ENCODE measurements at regions not wholly inside any gene's neighbourhood (a gene's known extent, or its start where the extent isn't known, plus 50 kb on each side); places are given as distances from the start of the nearest gene placed in this dataset.

GRCh38 chr1:229882621-229883020 is 184.4 kb upstream of the GALNT2 start:
- no peak for DNase-seq
- Histone ChIP-seq H3K9me3 (no peaks in the 10 kb centered on the region), H3K27ac (ENCODE audit: low read depth in 2 of 2, low read length in 1 of 2) (no peak overlapping the region; a peak in 1 of 4 replicates), H2AFZ (ENCODE audit: low read depth) (no peak overlapping the region), H3K27me3 (ENCODE audit: insufficient read depth) (no peaks in the 10 kb centered on the region), H3K9ac (no peak overlapping the region), H3K79me2 (ENCODE audit: insufficient read depth) (no peaks in the 10 kb centered on the region), H3K9me2 (no peaks in the 10 kb centered on the region), H3K4me2 (no peak overlapping the region), H3K4me3 (ENCODE audit: low read depth in 2 of 2, low read length in 1 of 2) (no peak overlapping the region), H3F3A (replicated peaks; ENCODE audit: insufficient read depth) (no peaks in the 10 kb centered on the region), H3K4me1 (ENCODE audit: control insufficient read depth in 1 of 2, insufficient read depth in 2 of 2, low read depth in 1 of 2, low read length in 1 of 2) (peaks cover 0 to 17% of the 10 kb centered on the region in 2 experiments; a peak in 1 of 4 replicates), H3K36me3 (replicated peaks in 1 of 2; ENCODE audit: control insufficient read depth in 1 of 2, insufficient read depth in 2 of 2, low read length in 1 of 2) (no peaks in the 10 kb centered on the region), H4K20me1 (ENCODE audit: insufficient read depth) (no peaks in the 10 kb centered on the region)
- TF ChIP-seq IRF3 (IDR thresholded peaks at IDR 0.05; ENCODE audit: low read depth, low read length) (no peak), USF1 (IDR thresholded peaks at IDR 0.05; ENCODE audit: borderline replicate concordance, low read depth) (no peak), TCF12 (IDR thresholded peaks at IDR 0.05) (no peak), MAX (IDR thresholded peaks at IDR 0.05; ENCODE audit: low read depth) (no peak), MXI1 (IDR thresholded peaks at IDR 0.05; ENCODE audit: low read depth, low read length) (no peak), EZH2phosphoT487 (IDR thresholded peaks at IDR 0.05; ENCODE audit: borderline replicate concordance, low read depth) (no peak), YY1 (IDR thresholded peaks at IDR 0.05; ENCODE audit: low read depth) (no peak), SIN3A (IDR thresholded peaks at IDR 0.05; ENCODE audit: borderline replicate concordance, low read depth, low read length) (no peak), GATA2 (CRISPR knock-in tag; IDR thresholded peaks at IDR 0.05) (no peak), REST (IDR thresholded peaks at IDR 0.05; ENCODE audit: low read depth, low read length) (no peak), TEAD4 (IDR thresholded peaks at IDR 0.05; ENCODE audit: borderline replicate concordance, insufficient read depth) (no peak), ELF1 (IDR thresholded peaks at IDR 0.05) (no peak), SMC3 (IDR thresholded peaks at IDR 0.05; ENCODE audit: low read depth, low read length) (no peak), FOSL2 (IDR thresholded peaks at IDR 0.05; ENCODE audit: borderline replicate concordance, low read depth) (no peak), POLR2AphosphoS5 (IDR thresholded peaks at IDR 0.05; ENCODE audit: low read depth, low read length) (no peak), GABPA (IDR thresholded peaks at IDR 0.05; ENCODE audit: low read depth) (no peak), FOXJ3 (CRISPR knock-in tag; IDR thresholded peaks at IDR 0.05) (no peak), RAD21 (IDR thresholded peaks at IDR 0.05; ENCODE audit: low read length) (no peak), USF2 (IDR thresholded peaks at IDR 0.05; ENCODE audit: borderline replicate concordance, low read depth, low read length) (no peak)
- 35% methylated on average over 5 of the region's 5 CpGs for WGBS (ENCODE audit: low lambda C conversion rate)
- ChIA-PET POLR2A (no interaction called here), CTCF (interaction anchor here (0.7 to 1.3 kb wide), 2 partner anchors 34 to 210 kb away, joined by 3 read pairs; no protein-coding TSS in a partner anchor)

Measured in SK-N-SH (cell line).